ENCODE measurements at regions not wholly inside any gene's neighbourhood (a gene's known extent, or its start where the extent isn't known, plus 50 kb on each side); places are given as distances from the start of the nearest gene placed in this dataset.

DNA sequence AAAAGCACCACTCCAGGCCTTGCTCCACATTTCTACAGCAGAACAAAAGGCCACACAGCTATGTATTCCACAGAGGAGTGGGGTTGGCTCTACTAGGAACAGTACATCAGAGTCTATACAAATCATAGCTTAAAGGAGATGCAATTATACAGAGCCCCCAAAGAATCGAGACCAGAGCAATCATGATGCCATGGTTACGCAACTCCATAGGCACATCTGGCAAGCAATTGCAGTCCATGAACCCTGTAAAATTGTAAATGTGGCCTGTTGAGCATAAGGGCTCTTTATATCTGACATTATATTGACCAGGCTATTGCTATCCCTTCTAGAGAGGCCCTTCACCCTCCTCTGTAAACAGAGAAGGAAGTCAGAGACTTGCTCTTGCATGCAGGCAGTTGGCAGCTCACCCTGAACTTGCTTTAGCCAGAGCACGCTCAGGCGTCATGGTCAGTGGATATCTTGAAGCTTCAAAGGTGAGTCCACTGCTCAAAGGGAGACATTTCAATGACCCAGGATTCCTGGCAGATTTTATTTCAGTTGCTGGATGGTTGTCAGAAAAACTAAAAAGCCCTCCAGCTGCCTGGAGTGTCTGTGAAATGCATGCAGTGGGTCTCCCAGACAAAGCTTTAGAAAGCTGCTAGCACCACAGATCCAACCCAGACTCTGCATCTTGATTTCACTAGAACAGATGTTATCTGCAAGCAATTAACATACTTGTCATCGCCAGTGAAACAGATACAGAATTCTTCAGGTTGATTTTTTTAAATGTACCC, 357.2 kb downstream of the CENPW start:
- TF ChIP-seq, protein P1, sequence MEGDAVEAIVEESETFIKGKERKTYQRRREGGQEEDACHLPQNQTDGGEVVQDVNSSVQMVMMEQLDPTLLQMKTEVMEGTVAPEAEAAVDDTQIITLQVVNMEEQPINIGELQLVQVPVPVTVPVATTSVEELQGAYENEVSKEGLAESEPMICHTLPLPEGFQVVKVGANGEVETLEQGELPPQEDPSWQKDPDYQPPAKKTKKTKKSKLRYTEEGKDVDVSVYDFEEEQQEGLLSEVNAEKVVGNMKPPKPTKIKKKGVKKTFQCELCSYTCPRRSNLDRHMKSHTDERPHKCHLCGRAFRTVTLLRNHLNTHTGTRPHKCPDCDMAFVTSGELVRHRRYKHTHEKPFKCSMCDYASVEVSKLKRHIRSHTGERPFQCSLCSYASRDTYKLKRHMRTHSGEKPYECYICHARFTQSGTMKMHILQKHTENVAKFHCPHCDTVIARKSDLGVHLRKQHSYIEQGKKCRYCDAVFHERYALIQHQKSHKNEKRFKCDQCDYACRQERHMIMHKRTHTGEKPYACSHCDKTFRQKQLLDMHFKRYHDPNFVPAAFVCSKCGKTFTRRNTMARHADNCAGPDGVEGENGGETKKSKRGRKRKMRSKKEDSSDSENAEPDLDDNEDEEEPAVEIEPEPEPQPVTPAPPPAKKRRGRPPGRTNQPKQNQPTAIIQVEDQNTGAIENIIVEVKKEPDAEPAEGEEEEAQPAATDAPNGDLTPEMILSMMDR (IDR thresholded peaks at IDR 0.05) = no peak
- TF ChIP-seq POLR2A (IDR thresholded peaks at IDR 0.05) (no peak), EP300 (IDR thresholded peaks at IDR 0.05) (no peak)
